ENCODE measurements at regions not wholly inside any gene's neighbourhood (a gene's known extent, or its start where the extent isn't known, plus 50 kb on each side); places are given as distances from the start of the nearest gene placed in this dataset.

GRCh38 chr17:22512506-22512905 lies 820.2 kb downstream of the KCNJ18 start:
- no peak for DNase-seq
- 85 to 92% (median 89%) methylated on average over 6 of the region's 6 CpGs for WGBS, 5 donors

GRCh38 chr17:22512997-22513538 lies 820.7 kb downstream of the KCNJ18 start:
- no peaks in the 10 kb centered on the region for H3K36me3 ChIP-seq
- H3K27ac ChIP-seq = no peak overlapping the region
- peaks cover 0 to 68% (median 27%) of the 10 kb centered on the region in 4 donors for H3K9me3 ChIP-seq
- H3K27me3 ChIP-seq = no peaks in the 10 kb centered on the region
- intact Hi-C loops (cut with DNase I; ENCODE audit: low total_unique reads) = no loop called here
- TF ChIP-seq, protein P1, sequence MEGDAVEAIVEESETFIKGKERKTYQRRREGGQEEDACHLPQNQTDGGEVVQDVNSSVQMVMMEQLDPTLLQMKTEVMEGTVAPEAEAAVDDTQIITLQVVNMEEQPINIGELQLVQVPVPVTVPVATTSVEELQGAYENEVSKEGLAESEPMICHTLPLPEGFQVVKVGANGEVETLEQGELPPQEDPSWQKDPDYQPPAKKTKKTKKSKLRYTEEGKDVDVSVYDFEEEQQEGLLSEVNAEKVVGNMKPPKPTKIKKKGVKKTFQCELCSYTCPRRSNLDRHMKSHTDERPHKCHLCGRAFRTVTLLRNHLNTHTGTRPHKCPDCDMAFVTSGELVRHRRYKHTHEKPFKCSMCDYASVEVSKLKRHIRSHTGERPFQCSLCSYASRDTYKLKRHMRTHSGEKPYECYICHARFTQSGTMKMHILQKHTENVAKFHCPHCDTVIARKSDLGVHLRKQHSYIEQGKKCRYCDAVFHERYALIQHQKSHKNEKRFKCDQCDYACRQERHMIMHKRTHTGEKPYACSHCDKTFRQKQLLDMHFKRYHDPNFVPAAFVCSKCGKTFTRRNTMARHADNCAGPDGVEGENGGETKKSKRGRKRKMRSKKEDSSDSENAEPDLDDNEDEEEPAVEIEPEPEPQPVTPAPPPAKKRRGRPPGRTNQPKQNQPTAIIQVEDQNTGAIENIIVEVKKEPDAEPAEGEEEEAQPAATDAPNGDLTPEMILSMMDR (IDR thresholded peaks at IDR 0.05) = no peak
- no peak for TF ChIP-seq POLR2A (IDR thresholded peaks at IDR 0.05)
- no peak for TF ChIP-seq EP300 (IDR thresholded peaks at IDR 0.05)
- TF ChIP-seq POLR2AphosphoS5 (IDR thresholded peaks at IDR 0.05) = no peak
- no peak overlapping the region for H3K4me3 ChIP-seq
- 73 to 81% (median 77%) methylated on average over 21 of the region's 21 CpGs for WGBS, 5 donors
- no peaks in the 10 kb centered on the region for H3K4me1 ChIP-seq
- DNase-seq = no peak

More at GRCh38 chr17:22512506-22512905, 820.2 kb downstream of the KCNJ18 start:
- Histone ChIP-seq H3K27ac (no peak overlapping the region), H3K9me3 (peaks cover 0 to 63% (median 26%) of the 10 kb centered on the region in 4 donors), H3K36me3 (no peaks in the 10 kb centered on the region), H3K27me3 (no peaks in the 10 kb centered on the region), H3K4me3 (no peak overlapping the region), H3K4me1 (no peaks in the 10 kb centered on the region)
- no peak for TF ChIP-seq EP300 (IDR thresholded peaks at IDR 0.05)
- TF ChIP-seq, protein P1 (IDR thresholded peaks at IDR 0.05) = no peak
- no peak for TF ChIP-seq POLR2AphosphoS5 (IDR thresholded peaks at IDR 0.05)
- TF ChIP-seq POLR2A (IDR thresholded peaks at IDR 0.05) = no peak
- intact Hi-C loops (cut with DNase I; ENCODE audit: low total_unique reads) = no loop called here

DNA sequence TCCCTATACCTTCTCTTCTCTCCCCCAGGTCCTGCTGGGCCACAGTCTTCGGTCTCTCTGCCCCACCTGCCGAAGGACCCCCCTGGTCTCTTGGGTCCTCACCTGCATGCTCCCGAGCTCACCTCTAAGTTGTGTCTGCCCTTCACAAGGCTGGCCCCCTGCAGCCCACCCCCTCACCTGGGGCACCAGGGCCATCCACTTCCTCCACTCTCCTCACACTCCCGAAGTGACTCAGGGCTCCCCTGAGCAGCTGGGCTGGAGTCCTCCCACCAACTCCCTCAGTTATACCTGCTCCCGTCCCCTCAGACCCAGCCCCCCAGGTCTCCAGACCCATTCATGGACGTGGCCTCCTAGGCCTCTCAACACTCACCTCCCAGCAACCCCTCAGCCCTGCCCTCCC lies 822.0 kb downstream of the KCNJ18 start:
- Histone ChIP-seq H3K36me3 (no peaks in the 10 kb centered on the region), H3K27ac (no peak overlapping the region), H3K9me3 (peaks cover 0 to 64% (median 27%) of the 10 kb centered on the region in 4 donors), H3K4me3 (no peak overlapping the region), H3K4me1 (no peaks in the 10 kb centered on the region), H3K27me3 (no peaks in the 10 kb centered on the region)
- 67 to 81% (median 69%) methylated on average over 6 of the region's 6 CpGs for WGBS, 5 donors
- intact Hi-C loops (cut with DNase I; ENCODE audit: low total_unique reads) = no loop called here
- no peak for DNase-seq
- no peak for TF ChIP-seq POLR2A (IDR thresholded peaks at IDR 0.05)
- no peak for TF ChIP-seq POLR2AphosphoS5 (IDR thresholded peaks at IDR 0.05)
- TF ChIP-seq EP300 (IDR thresholded peaks at IDR 0.05) = no peak
- TF ChIP-seq, protein P1 (IDR thresholded peaks at IDR 0.05) = no peak

DNA sequence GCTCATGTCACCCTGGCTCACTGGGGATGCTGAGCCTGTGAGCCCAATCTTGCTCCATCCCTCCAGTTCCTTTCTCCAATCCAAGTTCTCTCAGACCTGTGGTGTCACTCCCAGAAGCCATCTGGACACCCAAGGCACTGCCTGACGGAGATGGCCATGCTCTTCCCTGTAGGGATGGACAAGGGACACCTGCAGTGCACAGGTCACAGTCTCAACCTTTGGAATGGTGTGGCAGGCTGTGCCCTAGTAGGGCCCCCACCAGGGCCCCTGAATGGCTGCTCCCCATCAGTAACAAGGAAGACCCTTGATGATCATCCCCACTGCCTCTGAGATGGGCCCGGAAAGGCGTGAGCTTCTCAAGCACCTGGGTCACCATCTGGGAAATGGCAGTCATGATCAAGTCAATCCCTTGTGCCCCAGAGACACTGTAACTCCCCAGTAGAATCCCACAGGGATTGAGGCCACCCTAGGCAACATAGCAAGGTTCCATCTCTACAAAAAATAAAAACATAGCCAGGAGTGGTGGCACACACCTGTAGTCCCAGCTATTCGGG lies 822.5 kb downstream of the KCNJ18 start:
- TF ChIP-seq, protein P1 (IDR thresholded peaks at IDR 0.05) = no peak
- TF ChIP-seq POLR2AphosphoS5 (IDR thresholded peaks at IDR 0.05) = no peak
- TF ChIP-seq EP300 (IDR thresholded peaks at IDR 0.05) = no peak
- no peak for TF ChIP-seq POLR2A (IDR thresholded peaks at IDR 0.05)
- peaks cover 0 to 64% (median 27%) of the 10 kb centered on the region in 4 donors for H3K9me3 ChIP-seq
- intact Hi-C loops (cut with DNase I; ENCODE audit: low total_unique reads) = no loop called here
- H3K4me3 ChIP-seq = no peak overlapping the region
- DNase-seq = no peak
- no peaks in the 10 kb centered on the region for H3K36me3 ChIP-seq
- H3K27me3 ChIP-seq = no peaks in the 10 kb centered on the region
- no peaks in the 10 kb centered on the region for H3K4me1 ChIP-seq
- WGBS, 5 donors = 71 to 95% (median 81%) methylated on average over 2 to 4 of the region's 4 CpGs
- H3K27ac ChIP-seq = no peak overlapping the region
